ENCODE measurements at regions not wholly inside any gene's neighbourhood (a gene's known extent, or its start where the extent isn't known, plus 50 kb on each side); places are given as distances from the start of the nearest gene placed in this dataset.
A peak's percentile ranks its signal among the peaks of the same experiment; 100 is the strongest.
"Not testable (repeated sequence)": the region's sequence is repeated elsewhere in the genome, so short reads cannot be mapped to it uniquely, and the experiment has no call there.

GRCh38 chr16:86733546-86734254 lies 155.4 kb downstream of the FOXL1 start:
- DNase-seq (no peak), ATAC-seq (no peak)
- no peaks in the 10 kb centered on the region for H3K4me1 ChIP-seq (ENCODE audit: control insufficient read depth, insufficient read depth, low read length)
- H3K27me3 ChIP-seq (ENCODE audit: control insufficient read depth, insufficient read depth) = no peaks in the 10 kb centered on the region
- no peak overlapping the region for H3K27ac ChIP-seq (ENCODE audit: low read length)
- intact Hi-C loops (cut with DNase I) = no loop called here
- 55% methylated on average over 27 of the region's 27 CpGs for WGBS
- no peaks in the 10 kb centered on the region for H3K9me3 ChIP-seq (ENCODE audit: control insufficient read depth, low read length)
- no peak overlapping the region for H3K4me3 ChIP-seq (ENCODE audit: low read length)

GRCh38 chr16:86734543-86735460 lies 156.5 kb downstream of the FOXL1 start:
- 61% methylated on average over 24 of the region's 24 CpGs for WGBS
- no peaks in the 10 kb centered on the region for H3K4me1 ChIP-seq (ENCODE audit: control insufficient read depth, insufficient read depth, low read length)
- no peaks in the 10 kb centered on the region for H3K27me3 ChIP-seq (ENCODE audit: control insufficient read depth, insufficient read depth)
- H3K4me3 ChIP-seq (ENCODE audit: low read length) = no peak overlapping the region
- ATAC-seq = peak in 1 of 2 donors; percentile 31
- intact Hi-C loops (cut with DNase I) = no loop called here
- H3K27ac ChIP-seq (ENCODE audit: low read length) = no peak overlapping the region
- no peak for DNase-seq
- H3K9me3 ChIP-seq (ENCODE audit: control insufficient read depth, low read length) = no peaks in the 10 kb centered on the region

GRCh38 chr16:86735727-86736126 lies 157.4 kb downstream of the FOXL1 start:
- no peak overlapping the region for H3K27ac ChIP-seq (ENCODE audit: low read length)
- no peaks in the 10 kb centered on the region for H3K9me3 ChIP-seq (ENCODE audit: control insufficient read depth, low read length)
- DNase-seq (peak in 1 of 3 donors; percentile 63), ATAC-seq (no peak)
- intact Hi-C loops (cut with DNase I) = no loop called here
- no peak overlapping the region for H3K4me3 ChIP-seq (ENCODE audit: low read length)
- H3K4me1 ChIP-seq (ENCODE audit: control insufficient read depth, insufficient read depth, low read length) = no peaks in the 10 kb centered on the region
- 55% methylated on average over 2 of the region's 2 CpGs for WGBS
- H3K27me3 ChIP-seq (ENCODE audit: control insufficient read depth, insufficient read depth) = no peaks in the 10 kb centered on the region

GRCh38 chr16:86736502-86736901 lies 158.2 kb downstream of the FOXL1 start:
- DNase-seq = no peak
- no peak overlapping the region for H3K27ac ChIP-seq (ENCODE audit: low read length)
- ATAC-seq = no peak
- H3K4me3 ChIP-seq (ENCODE audit: low read length) = no peak overlapping the region
- intact Hi-C loops (cut with DNase I) = no loop called here
- H3K4me1 ChIP-seq (ENCODE audit: control insufficient read depth, insufficient read depth, low read length) = no peaks in the 10 kb centered on the region
- no peaks in the 10 kb centered on the region for H3K27me3 ChIP-seq (ENCODE audit: control insufficient read depth, insufficient read depth)
- 78% methylated on average over 7 of the region's 7 CpGs for WGBS
- H3K9me3 ChIP-seq (ENCODE audit: control insufficient read depth, low read length) = no peaks in the 10 kb centered on the region

- H3K4me3 ChIP-seq (ENCODE audit: low read length) = no peak overlapping the region
- no peaks in the 10 kb centered on the region for H3K9me3 ChIP-seq (ENCODE audit: control insufficient read depth, low read length)
- no peak for ATAC-seq
- 74% methylated on average over 7 of the region's 7 CpGs for WGBS
- H3K4me1 ChIP-seq (ENCODE audit: control insufficient read depth, insufficient read depth, low read length) = no peaks in the 10 kb centered on the region
- H3K27ac ChIP-seq (ENCODE audit: low read length) = no peak overlapping the region
- intact Hi-C loops (cut with DNase I) = no loop called here
- DNase-seq = no peak
- no peaks in the 10 kb centered on the region for H3K27me3 ChIP-seq (ENCODE audit: control insufficient read depth, insufficient read depth)
Measured at GRCh38 chr16:86737083-86737482, 158.7 kb downstream of the FOXL1 start.

- H3K27ac ChIP-seq (ENCODE audit: low read length); H3K4me3 ChIP-seq (ENCODE audit: low read length); H3K4me1 ChIP-seq (ENCODE audit: control insufficient read depth, insufficient read depth, low read length); intact Hi-C loops (cut with DNase I); H3K27me3 ChIP-seq (ENCODE audit: control insufficient read depth, insufficient read depth); ATAC-seq; H3K9me3 ChIP-seq (ENCODE audit: control insufficient read depth, low read length); DNase-seq: not testable (repeated sequence)
- 91% methylated on average over 30 of the region's 35 CpGs for WGBS
Measured at GRCh38 chr16:86738322-86738721, 160.0 kb downstream of the FOXL1 start.

GRCh38 chr16:86739178-86739577 lies 160.8 kb downstream of the FOXL1 start:
- 71% methylated on average over 3 of the region's 3 CpGs for WGBS
- Histone ChIP-seq H3K27ac (ENCODE audit: low read length) (no peak overlapping the region), H3K4me1 (ENCODE audit: control insufficient read depth, insufficient read depth, low read length) (no peaks in the 10 kb centered on the region), H3K27me3 (ENCODE audit: control insufficient read depth, insufficient read depth) (no peaks in the 10 kb centered on the region), H3K9me3 (ENCODE audit: control insufficient read depth, low read length) (no peaks in the 10 kb centered on the region), H3K4me3 (ENCODE audit: low read length) (no peak overlapping the region)
- no peak for DNase-seq
- no peak for ATAC-seq
- intact Hi-C loops (cut with DNase I) = no loop called here

- Histone ChIP-seq H3K27me3 (ENCODE audit: control insufficient read depth, insufficient read depth) (no peaks in the 10 kb centered on the region), H3K9me3 (ENCODE audit: control insufficient read depth, low read length) (no peaks in the 10 kb centered on the region), H3K4me1 (ENCODE audit: control insufficient read depth, insufficient read depth, low read length) (no peaks in the 10 kb centered on the region), H3K27ac (ENCODE audit: low read length) (no peak overlapping the region), H3K4me3 (ENCODE audit: low read length) (no peak overlapping the region)
- DNase-seq = no peak
- WGBS = 63% methylated on average over 11 of the region's 11 CpGs
- intact Hi-C loops (cut with DNase I) = no loop called here
- no peak for ATAC-seq
Measured at GRCh38 chr16:86739808-86740207, 161.5 kb downstream of the FOXL1 start.

GRCh38 chr16:86740298-86740697 lies 161.9 kb downstream of the FOXL1 start:
- intact Hi-C loops (cut with DNase I) = no loop called here
- 80% methylated on average over 17 of the region's 17 CpGs for WGBS

GRCh38 chr16:86740906-86741799 lies 162.8 kb downstream of the FOXL1 start:
- ATAC-seq (peak; percentile 94 to 97), DNase-seq (peak; percentile 69 to 88 (median 85))
- WGBS = 17% methylated on average over 35 of the region's 35 CpGs
- Histone ChIP-seq H3K27me3 (ENCODE audit: control insufficient read depth, insufficient read depth) (no peaks in the 10 kb centered on the region), H3K4me1 (ENCODE audit: control insufficient read depth, insufficient read depth, low read length) (no peaks in the 10 kb centered on the region), H3K9me3 (ENCODE audit: control insufficient read depth, low read length) (no peaks in the 10 kb centered on the region), H3K27ac (ENCODE audit: low read length) (peak overlapping the region; percentile 84), H3K4me3 (ENCODE audit: low read length) (peak overlapping the region; percentile 43)
- intact Hi-C loops (cut with DNase I) = no loop called here

More at GRCh38 chr16:86740298-86740697, 161.9 kb downstream of the FOXL1 start:
- no peaks in the 10 kb centered on the region for H3K9me3 ChIP-seq (ENCODE audit: control insufficient read depth, low read length)
- H3K27ac ChIP-seq (ENCODE audit: low read length) = no peak overlapping the region
- no peaks in the 10 kb centered on the region for H3K27me3 ChIP-seq (ENCODE audit: control insufficient read depth, insufficient read depth)
- H3K4me3 ChIP-seq (ENCODE audit: low read length) = no peak overlapping the region
- ATAC-seq = no peak
- H3K4me1 ChIP-seq (ENCODE audit: control insufficient read depth, insufficient read depth, low read length) = no peaks in the 10 kb centered on the region
- DNase-seq = no peak

Measured in right cardiac atrium (tissue), 5 donors.